ENCODE measurements at regions not wholly inside any gene's neighbourhood (a gene's known extent, or its start where the extent isn't known, plus 50 kb on each side); places are given as distances from the start of the nearest gene placed in this dataset.

- TF ChIP-seq, protein P1, sequence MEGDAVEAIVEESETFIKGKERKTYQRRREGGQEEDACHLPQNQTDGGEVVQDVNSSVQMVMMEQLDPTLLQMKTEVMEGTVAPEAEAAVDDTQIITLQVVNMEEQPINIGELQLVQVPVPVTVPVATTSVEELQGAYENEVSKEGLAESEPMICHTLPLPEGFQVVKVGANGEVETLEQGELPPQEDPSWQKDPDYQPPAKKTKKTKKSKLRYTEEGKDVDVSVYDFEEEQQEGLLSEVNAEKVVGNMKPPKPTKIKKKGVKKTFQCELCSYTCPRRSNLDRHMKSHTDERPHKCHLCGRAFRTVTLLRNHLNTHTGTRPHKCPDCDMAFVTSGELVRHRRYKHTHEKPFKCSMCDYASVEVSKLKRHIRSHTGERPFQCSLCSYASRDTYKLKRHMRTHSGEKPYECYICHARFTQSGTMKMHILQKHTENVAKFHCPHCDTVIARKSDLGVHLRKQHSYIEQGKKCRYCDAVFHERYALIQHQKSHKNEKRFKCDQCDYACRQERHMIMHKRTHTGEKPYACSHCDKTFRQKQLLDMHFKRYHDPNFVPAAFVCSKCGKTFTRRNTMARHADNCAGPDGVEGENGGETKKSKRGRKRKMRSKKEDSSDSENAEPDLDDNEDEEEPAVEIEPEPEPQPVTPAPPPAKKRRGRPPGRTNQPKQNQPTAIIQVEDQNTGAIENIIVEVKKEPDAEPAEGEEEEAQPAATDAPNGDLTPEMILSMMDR (IDR thresholded peaks at IDR 0.05), result no peak
- TF ChIP-seq POLR2A (IDR thresholded peaks at IDR 0.05), result no peak
Observed at GRCh38 chr3:5583920-5584319, 396.4 kb downstream of the EDEM1 start.
